Cardiac fibroblast (primary cell): ENCODE measurements at regions not wholly inside any gene's neighbourhood (a gene's known extent, or its start where the extent isn't known, plus 50 kb on each side); places are given as distances from the start of the nearest gene placed in this dataset.

Experiments
- DNase-seq, 2 donors: peaks; one replicate each; pipeline versions ENCODE4 v3.0.0 to v3.0.0-alpha.2; 2010; ENCODE audit warnings: low read depth in 2 of 2
- H3K4me3 ChIP-seq, 2 donors: replicated peaks in 1 of 2; 1 replicate in 1 of 2; 2 replicates in 1 of 2; pipeline ENCODE4 v1.5.1; 2011; ENCODE audit warnings: low read depth in 2 of 2, low read length in 2 of 2, mild to moderate bottlenecking in 2 of 2, moderate library complexity in 1 of 2
- TF ChIP-seq, protein P1 (sequence below): IDR thresholded peaks from one replicate; pipeline ENCODE4 v1.5.1; 2011; ENCODE audit warnings: low read depth, mild to moderate bottlenecking, low read length, inconsistent platforms

- no peak overlapping the region for H3K4me3 ChIP-seq
- DNase-seq: no peak
- TF ChIP-seq, protein P1, sequence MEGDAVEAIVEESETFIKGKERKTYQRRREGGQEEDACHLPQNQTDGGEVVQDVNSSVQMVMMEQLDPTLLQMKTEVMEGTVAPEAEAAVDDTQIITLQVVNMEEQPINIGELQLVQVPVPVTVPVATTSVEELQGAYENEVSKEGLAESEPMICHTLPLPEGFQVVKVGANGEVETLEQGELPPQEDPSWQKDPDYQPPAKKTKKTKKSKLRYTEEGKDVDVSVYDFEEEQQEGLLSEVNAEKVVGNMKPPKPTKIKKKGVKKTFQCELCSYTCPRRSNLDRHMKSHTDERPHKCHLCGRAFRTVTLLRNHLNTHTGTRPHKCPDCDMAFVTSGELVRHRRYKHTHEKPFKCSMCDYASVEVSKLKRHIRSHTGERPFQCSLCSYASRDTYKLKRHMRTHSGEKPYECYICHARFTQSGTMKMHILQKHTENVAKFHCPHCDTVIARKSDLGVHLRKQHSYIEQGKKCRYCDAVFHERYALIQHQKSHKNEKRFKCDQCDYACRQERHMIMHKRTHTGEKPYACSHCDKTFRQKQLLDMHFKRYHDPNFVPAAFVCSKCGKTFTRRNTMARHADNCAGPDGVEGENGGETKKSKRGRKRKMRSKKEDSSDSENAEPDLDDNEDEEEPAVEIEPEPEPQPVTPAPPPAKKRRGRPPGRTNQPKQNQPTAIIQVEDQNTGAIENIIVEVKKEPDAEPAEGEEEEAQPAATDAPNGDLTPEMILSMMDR: no peak
Observed at GRCh38 chr3:189477614-189478013, 153.6 kb upstream of the TP63 start.

DNA sequence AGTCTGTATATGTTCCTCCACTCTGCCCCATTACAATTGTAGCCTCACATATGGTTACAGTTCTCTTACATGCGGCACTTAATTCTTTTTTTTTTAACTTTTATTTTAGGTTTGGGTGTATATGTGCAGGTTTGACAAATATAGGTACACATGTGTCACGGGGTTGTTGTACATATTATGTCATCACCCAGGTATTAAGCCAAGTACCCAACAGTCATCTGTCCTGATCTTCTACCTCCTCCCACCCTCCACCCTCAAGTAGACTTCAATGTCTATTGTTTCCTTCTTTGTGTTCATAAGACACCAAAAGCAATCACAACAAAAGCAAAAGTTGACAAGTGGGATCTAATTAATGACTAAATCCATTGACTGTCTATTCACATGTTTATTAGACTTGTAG, 144.6 kb upstream of the TP63 start:
- no peak for DNase-seq
- TF ChIP-seq, protein P1: no peak
- H3K4me3 ChIP-seq: no peak overlapping the region

DNA sequence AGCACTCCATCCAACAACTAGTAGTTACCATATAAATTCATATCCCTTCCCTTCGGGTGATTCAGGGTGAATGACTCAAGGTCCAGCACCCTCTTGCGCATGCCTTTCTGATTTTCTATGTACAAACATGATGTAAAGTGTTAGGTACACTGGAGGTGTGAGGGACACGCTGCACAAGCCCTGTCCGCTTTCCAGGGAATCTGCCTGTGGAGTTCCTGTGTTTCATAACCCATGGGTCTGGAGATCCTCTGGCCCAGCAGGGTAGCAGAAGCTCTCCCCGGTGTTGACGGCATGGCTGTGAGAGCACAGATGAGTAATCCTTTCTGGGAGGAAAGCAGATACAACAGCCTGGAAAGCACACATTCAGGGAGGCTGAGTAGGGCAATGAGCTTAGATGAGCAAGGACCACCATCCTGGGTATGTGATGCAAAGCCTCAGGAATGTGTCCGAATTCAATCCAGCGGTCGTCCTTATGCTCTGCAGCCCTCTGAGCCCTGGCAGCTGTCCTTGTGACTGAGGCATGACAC, 142.9 kb upstream of the TP63 start:
- TF ChIP-seq, protein P1: no peak
- no peak overlapping the region for H3K4me3 ChIP-seq
- peak; percentile 29 to 76 for DNase-seq

DNA sequence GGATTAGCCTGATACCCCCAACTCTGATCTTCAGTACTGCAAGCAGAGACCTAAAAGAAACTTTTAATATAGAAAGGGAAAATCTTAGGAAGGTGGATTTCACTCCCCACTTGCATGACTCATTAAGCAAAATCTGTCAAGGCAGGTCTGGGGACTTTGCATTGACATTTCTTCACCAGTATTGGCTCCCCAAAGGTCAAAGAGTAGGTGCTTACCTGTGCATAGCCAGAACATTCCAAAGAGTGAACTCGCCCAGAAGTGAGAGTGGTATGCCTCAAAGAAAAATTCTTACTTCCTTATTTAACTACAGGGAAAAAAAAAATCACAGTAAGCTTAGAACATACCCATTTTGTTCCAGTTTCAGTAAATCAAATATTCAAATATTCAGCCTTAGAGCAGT, 140.9 kb upstream of the TP63 start:
- no peak overlapping the region for H3K4me3 ChIP-seq
- no peak for DNase-seq
- TF ChIP-seq, protein P1: no peak

- DNase-seq: no peak
- H3K4me3 ChIP-seq: no peak overlapping the region
- TF ChIP-seq, protein P1: no peak
Observed at GRCh38 chr3:189490749-189491148, 140.4 kb upstream of the TP63 start.

GRCh38 chr3:189491831-189492230, 139.4 kb upstream of the TP63 start:
- DNase-seq: no peak
- no peak overlapping the region for H3K4me3 ChIP-seq
- TF ChIP-seq, protein P1: no peak

DNA sequence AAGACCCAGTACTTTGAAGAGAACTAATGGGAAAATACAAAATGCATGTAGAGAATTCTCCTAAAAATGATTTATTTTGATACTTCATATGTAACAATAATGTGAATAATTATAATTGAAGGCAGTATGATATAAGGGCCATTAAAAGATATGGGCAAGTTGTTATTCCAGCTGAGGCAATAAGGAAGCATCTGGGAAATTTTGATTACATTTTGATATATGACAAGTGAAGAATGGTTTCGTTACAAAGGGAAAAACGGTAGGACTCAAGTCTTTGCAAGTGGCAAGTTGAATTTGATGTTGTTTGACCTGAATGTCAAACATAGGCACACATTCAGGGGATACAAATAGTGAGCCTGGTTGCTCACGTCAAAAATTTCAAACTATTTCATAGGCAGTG, 137.9 kb upstream of the TP63 start:
- H3K4me3 ChIP-seq: no peak overlapping the region
- DNase-seq: no peak
- TF ChIP-seq, protein P1: no peak
